Hepatic stellate cell (primary cell): ENCODE measurements at regions not wholly inside any gene's neighbourhood (a gene's known extent, or its start where the extent isn't known, plus 50 kb on each side); places are given as distances from the start of the nearest gene placed in this dataset.
"Not testable (repeated sequence)": the region's sequence is repeated elsewhere in the genome, so short reads cannot be mapped to it uniquely, and the experiment has no call there.

Source experiments
- DNase-seq: peaks from one replicate; pipeline ENCODE4 v3.0.0; 2011; ENCODE audit warnings: low spot score

DNA sequence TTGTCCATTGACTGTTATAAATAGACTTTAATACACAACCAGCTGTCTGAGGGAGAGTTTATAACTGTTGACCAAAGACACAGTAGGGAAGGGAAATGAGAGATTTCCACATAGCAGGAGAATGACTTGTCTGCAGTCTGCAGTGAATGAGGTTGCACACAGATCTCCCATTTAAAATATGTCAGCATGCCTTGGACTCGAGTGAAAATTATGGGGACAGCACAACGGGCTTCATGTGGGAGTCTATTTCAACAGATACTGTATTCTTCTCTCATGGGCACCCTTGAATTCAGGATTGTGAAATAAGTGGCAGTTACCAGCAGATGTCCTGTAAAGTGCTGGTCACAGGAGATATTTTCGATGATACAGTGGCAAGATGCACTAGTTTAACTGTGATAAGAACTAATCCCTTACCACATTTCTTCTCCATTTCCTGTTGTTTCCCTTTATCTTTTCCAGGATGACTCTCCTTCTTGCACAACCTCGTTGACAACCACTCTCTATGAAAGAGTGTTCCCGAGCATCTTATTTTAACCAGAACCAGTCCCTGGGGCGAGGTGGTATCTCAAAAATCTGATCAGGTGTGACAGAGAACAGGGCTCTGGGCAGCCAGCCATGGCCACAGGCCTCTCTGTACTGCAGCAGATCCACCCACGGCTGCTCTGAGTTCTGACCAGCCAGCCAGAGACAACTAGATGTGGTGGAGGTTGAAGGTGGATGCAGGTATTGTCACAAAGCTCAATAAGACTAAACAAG is 51.5 kb upstream of the MAP3K1 start:
- DNase-seq = peak; percentile 28

DNA sequence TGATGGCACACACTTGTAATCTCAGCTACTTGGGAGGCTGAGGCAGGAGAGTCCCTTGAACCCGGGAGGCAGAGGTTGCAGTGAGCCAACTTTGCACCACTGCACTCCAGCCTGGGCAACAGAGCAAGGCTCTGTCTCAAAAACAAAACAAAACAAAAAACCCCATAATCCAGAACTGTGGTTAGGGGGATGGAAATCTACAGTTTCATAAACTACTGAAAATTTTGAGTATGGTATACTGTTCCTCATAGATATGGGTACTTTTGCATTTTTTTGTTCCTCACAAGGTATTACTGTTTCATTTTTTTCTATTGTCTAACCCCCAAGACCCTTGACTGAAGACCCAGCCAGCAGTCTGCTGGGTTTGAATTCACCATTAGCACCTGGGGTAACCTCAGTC is 52.2 kb upstream of the MAP3K1 start:
- DNase-seq = no peak

DNA sequence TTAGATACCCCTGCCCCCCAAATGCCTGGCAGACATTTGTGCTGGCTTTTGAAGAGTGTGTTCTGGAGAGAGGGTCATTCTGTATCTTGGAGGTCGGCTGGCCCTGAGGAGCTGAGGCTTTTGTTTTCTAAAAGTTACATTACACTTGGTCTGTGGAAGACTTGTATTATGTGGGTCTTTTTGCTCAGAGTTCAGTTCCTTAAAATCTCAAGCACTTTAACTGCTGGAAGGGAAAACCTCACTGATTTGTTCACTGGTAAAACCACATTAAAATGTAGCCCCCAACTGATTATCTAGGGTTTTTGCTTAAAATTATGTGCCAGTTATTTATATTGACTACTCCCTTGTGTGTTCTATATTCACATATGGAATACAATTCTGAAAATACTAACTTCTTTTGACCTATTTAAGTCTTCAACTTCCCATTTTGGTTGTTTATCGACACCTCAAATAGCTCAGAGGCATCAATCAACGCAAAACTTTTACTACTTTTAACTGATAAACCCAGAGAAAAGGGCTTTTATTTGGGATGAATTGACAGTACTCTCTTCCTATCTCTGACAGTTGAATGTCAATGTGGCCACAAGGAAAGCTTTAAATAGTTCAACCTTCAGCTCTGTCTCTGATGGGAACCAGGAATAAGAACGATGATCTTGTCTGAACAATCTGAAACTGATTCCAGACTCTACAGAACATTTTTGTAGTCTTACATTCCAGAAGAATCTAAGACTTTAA is 54.0 kb upstream of the MAP3K1 start:
- DNase-seq = no peak

GRCh38 chr5:56760723-56761122 is 54.6 kb upstream of the MAP3K1 start:
- DNase-seq = no peak

DNA sequence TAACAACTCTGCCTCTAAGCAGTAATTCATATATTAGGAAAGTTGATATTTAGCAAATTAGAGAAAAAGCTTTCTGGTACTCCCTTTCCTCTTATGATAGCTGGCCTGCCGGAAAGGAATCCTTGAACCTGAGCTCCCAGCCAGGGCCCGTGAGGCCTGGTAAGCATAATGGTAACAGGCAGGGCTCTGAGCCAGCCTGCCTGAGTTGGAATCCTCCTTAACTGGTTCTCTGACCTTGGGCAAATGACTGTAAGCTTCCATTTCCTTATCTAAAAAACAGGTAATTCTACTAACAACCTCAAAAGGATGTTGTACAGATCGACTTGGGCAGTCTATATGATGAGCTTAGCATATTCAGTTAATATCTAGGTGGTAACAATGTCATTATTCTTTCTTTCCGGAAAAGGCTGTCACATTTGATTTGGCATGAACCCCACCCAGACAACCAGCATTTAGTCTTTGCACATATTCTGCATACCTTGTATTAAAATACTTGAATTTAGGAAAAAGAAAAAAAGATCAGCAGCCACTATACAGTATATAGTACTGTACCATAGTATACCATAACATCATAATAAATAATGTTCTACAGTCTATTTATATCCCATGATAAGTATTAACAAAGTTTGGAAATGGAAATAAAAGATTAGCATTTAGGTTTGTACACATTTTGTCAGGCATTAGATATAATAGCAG is 55.7 kb upstream of the MAP3K1 start:
- DNase-seq = no peak

GRCh38 chr5:56757077-56757476 is 58.3 kb upstream of the MAP3K1 start:
- no peak for DNase-seq

DNA sequence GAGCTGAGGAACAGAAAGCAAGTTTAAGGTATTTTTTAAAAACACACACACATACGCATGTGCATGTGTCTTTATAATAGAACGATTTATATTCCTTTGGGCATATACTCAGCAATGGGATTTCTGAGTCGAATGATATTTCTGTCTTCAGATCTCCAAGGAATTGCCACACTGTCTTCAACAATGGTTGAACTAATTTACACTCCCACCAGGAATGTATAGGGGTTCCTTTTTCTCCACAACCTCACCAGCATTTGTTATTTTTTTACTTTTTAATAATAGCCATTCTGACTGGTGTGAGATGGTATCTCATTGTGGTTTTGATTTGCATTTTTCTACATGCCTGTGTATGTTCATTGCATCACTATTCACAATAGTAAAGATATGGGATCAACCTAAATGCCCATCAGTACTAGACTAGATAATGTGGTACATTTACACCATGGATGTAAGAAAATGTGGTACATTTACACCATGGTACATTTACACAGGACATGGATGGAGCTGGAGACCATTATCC is 60.3 kb upstream of the MAP3K1 start:
- no peak for DNase-seq

GRCh38 chr5:56753588-56753987 is 61.8 kb upstream of the MAP3K1 start:
- not testable (repeated sequence) for DNase-seq

GRCh38 chr5:56751572-56752313 is 63.6 kb upstream of the MAP3K1 start:
- DNase-seq = no peak

GRCh38 chr5:56749842-56750241 is 65.5 kb upstream of the MAP3K1 start:
- no peak for DNase-seq

GRCh38 chr5:56746553-56747339 is 68.6 kb upstream of the MAP3K1 start:
- DNase-seq = no peak

DNA sequence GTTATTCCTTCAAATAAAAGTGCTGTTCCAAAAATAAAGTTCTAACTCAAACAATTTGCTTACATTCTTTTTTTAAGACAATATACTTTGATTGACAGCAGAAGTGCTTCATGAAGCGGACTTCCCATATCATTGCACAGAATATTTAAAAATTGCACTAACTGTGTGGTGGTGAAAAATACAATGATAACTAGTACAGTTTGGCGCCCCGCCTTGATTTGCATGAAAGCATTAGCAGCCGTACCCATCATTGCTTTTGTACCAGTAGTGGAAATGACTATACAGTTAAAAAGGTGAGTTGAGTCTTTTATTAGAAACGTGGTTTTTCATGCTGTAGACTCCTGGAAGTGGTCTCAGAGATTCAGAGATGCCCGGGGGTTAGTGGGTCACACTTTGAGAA is 69.5 kb upstream of the MAP3K1 start:
- no peak for DNase-seq

- DNase-seq = no peak
Measured at GRCh38 chr5:56740868-56741267, 74.5 kb upstream of the MAP3K1 start.

DNA sequence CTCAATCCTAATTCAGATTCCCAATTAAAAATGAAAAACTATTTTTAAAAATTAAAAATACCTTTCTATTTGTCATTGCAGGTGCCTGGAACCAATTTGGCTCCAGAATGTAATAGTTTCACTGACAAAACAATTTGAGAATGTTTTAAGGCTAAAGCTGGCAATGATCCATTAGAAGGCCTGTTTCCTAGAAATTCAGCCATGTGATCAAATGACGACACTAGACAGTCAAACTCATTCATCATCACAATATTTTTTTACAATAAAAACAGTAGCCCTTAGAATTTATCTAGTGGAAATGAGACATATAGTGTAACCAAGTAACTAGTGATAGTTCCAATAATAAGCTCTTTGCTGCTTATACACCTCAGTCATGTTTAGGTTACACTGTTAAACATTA is 75.4 kb upstream of the MAP3K1 start:
- no peak for DNase-seq

- DNase-seq = no peak
Measured at GRCh38 chr5:56737951-56738606, 77.3 kb upstream of the MAP3K1 start.

- no peak for DNase-seq
Measured at GRCh38 chr5:56737002-56737621, 78.2 kb upstream of the MAP3K1 start.

GRCh38 chr5:56735849-56736641 is 79.3 kb upstream of the MAP3K1 start:
- DNase-seq = no peak

DNA sequence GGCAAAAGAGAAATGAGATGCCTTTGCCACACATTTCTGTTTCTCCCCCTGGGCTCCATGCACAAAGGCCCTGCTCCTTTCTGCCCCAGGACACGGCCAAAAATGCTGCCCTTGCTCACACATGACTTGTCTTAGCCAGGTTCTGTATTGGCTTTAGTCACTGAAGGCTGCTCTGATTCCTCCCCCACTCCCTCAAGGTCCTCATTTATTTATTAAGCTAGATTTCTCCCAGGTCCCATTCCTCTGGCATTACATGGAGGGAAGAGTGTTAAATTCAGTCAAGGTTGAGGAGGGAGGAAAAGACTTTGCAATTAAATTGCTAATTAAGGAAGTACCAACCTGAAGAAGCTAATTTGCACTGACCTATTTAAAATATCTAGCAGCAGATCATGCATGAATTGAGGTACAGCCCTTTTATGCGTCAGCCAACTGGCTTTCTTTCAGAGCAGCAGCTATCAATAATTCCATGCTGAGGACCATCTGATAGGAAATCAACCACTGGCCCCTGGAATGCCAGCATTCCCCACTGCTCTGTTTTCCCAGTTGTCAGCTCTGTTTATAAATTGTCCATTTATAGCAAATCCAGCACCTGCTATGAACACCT is 81.2 kb upstream of the MAP3K1 start:
- no peak for DNase-seq

DNA sequence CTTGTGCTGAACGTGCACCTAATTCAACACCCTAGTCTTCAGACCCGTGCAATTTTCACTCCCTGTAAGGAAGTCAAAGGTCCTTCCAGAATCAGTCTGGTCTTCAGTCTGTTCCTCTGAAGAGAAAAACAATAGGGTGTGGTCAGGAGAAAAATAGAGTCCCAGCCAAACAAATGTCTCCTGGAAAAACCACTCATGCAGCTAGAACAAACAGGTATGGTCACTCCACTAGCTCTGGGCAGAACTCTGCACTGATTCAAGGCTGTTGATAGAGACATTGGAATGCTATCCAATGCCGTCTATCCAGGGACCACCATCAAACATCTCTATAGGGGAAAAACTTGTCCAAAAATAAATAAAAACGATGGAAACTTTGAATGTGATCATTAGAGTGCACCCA is 81.8 kb upstream of the MAP3K1 start:
- no peak for DNase-seq
